Activated B cell treated with CpG ODN at 0.5 μM for 24 hours (primary cell): ENCODE measurements at regions not wholly inside any gene's neighbourhood (a gene's known extent, or its start where the extent isn't known, plus 50 kb on each side); places are given as distances from the start of the nearest gene placed in this dataset.

Experiments used
- ATAC-seq: fragments of 200-7000 bp; cut with Tn5 transposase; one replicate; pipeline ENCODE4 v1.10.0; 2021; ENCODE audit warnings: low read depth, mild to moderate bottlenecking, moderate library complexity
- CTCF ChIA-PET: fragments of 350-600 bp; sonication (Branson Sonifier 250); formaldehyde crosslinking; loops from one replicate; lab custom pipeline; 2021; ENCODE audit warnings: antibody characterized with exemption; lab: Charles Lee
- POLR2A ChIA-PET: fragments of 350-600 bp; sonication (Branson Sonifier 250); formaldehyde crosslinking; loops from one replicate; lab custom pipeline; 2021; ENCODE audit warnings: antibody characterized with exemption; lab: Charles Lee
- DNase-seq: peaks from one replicate; pipeline ENCODE4 v3.0.0; 2022
- H3K27ac Mint-ChIP-seq: one replicate; pipeline ENCODE4 v1.8.0; 2020; ENCODE audit warnings: mixed read lengths
- H3K27me3 Mint-ChIP-seq: one replicate; pipeline ENCODE4 v1.8.0; 2021; ENCODE audit warnings: mixed read lengths
- H3K36me3 Mint-ChIP-seq: one replicate; pipeline ENCODE4 v1.8.0; 2021; ENCODE audit warnings: low read depth, mixed read lengths
- H3K4me1 Mint-ChIP-seq: one replicate; pipeline ENCODE4 v1.8.0; 2021; ENCODE audit warnings: mixed read lengths
- H3K4me3 Mint-ChIP-seq: one replicate; pipeline ENCODE4 v1.8.0; 2020; ENCODE audit warnings: mild to moderate bottlenecking, mixed read lengths
- H3K9me3 Mint-ChIP-seq: one replicate; pipeline ENCODE4 v1.8.0; 2020; ENCODE audit warnings: mixed read lengths
- CTCF ChIP-seq: fragments of 200-600 bp; IDR thresholded peaks from one replicate; pipeline ENCODE4 v1.8.0; 2022; ENCODE audit warnings: antibody characterized with exemption, mild to moderate bottlenecking
- intact Hi-C: fragments of 100-400 bp; cut with micrococcal nuclease; formaldehyde crosslinking; loops from one replicate; pipeline ENCODE4 v1.15.1; 2024

GRCh38 chr3:147939839-147940238, 530.7 kb downstream of the ZIC1 start:
- H3K9me3 Mint-ChIP-seq: no peaks in the 10 kb centered on the region
- POLR2A ChIA-PET: no interaction called here

GRCh38 chr3:147940405-147941193, 531.4 kb downstream of the ZIC1 start:
- no peak overlapping the region for H3K27ac Mint-ChIP-seq
- intact Hi-C loops: no loop called here

More at GRCh38 chr3:147939839-147940238, 530.7 kb downstream of the ZIC1 start:
- Mint-ChIP-seq H3K27me3 (no peaks in the 10 kb centered on the region), H3K4me1 (no peaks in the 10 kb centered on the region), H3K27ac (no peak overlapping the region), H3K36me3 (no peaks in the 10 kb centered on the region), H3K4me3 (no peak overlapping the region)
- ATAC-seq (no peak), DNase-seq (no peak)
- CTCF ChIA-PET: no interaction called here
- intact Hi-C loops: no loop called here
- no peak for TF ChIP-seq CTCF

GRCh38 chr3:147941969-147942368, 532.8 kb downstream of the ZIC1 start:
- TF ChIP-seq CTCF: no peak
- no peaks in the 10 kb centered on the region for H3K9me3 Mint-ChIP-seq
- no peaks in the 10 kb centered on the region for H3K36me3 Mint-ChIP-seq
- intact Hi-C loops: no loop called here
- H3K4me1 Mint-ChIP-seq: no peaks in the 10 kb centered on the region
- no peak overlapping the region for H3K4me3 Mint-ChIP-seq
- no peak for DNase-seq
- ChIA-PET POLR2A (no interaction called here), CTCF (no interaction called here)
- no peak for ATAC-seq
- no peaks in the 10 kb centered on the region for H3K27me3 Mint-ChIP-seq
- H3K27ac Mint-ChIP-seq: no peak overlapping the region

More at GRCh38 chr3:147940405-147941193, 531.4 kb downstream of the ZIC1 start:
- Mint-ChIP-seq H3K9me3 (no peaks in the 10 kb centered on the region), H3K4me3 (no peak overlapping the region), H3K4me1 (no peaks in the 10 kb centered on the region), H3K36me3 (no peaks in the 10 kb centered on the region), H3K27me3 (no peaks in the 10 kb centered on the region)
- no peak for ATAC-seq
- no peak for DNase-seq
- no peak for TF ChIP-seq CTCF
- ChIA-PET POLR2A (no interaction called here), CTCF (no interaction called here)

- intact Hi-C loops: no loop called here
- POLR2A ChIA-PET: no interaction called here
- Mint-ChIP-seq H3K4me1 (no peaks in the 10 kb centered on the region), H3K36me3 (no peaks in the 10 kb centered on the region), H3K9me3 (no peaks in the 10 kb centered on the region), H3K27ac (no peak overlapping the region), H3K4me3 (no peak overlapping the region), H3K27me3 (no peaks in the 10 kb centered on the region)
- CTCF ChIA-PET: no interaction called here
- ATAC-seq: no peak
- TF ChIP-seq CTCF: no peak
- DNase-seq: no peak
Measured at GRCh38 chr3:147943265-147943945, 534.2 kb downstream of the ZIC1 start.

GRCh38 chr3:147945968-147946519, 536.9 kb downstream of the ZIC1 start:
- Mint-ChIP-seq H3K4me3 (no peak overlapping the region), H3K9me3 (no peaks in the 10 kb centered on the region), H3K27me3 (no peaks in the 10 kb centered on the region), H3K4me1 (no peaks in the 10 kb centered on the region), H3K27ac (no peak overlapping the region), H3K36me3 (no peaks in the 10 kb centered on the region)
- ChIA-PET POLR2A (no interaction called here), CTCF (no interaction called here)
- DNase-seq (no peak), ATAC-seq (no peak)
- intact Hi-C loops: no loop called here
- no peak for TF ChIP-seq CTCF
